Nephron progenitor cell (in vitro differentiated cells): ENCODE measurements at regions not wholly inside any gene's neighbourhood (a gene's known extent, or its start where the extent isn't known, plus 50 kb on each side); places are given as distances from the start of the nearest gene placed in this dataset.

Experiments used
- DNase-seq: peaks from one replicate; pipeline ENCODE4 v3.0.0; 2021
- H3K27ac Mint-ChIP-seq: 2 replicates; pipeline ENCODE4 v1.8.0; 2021; ENCODE audit warnings: mild to moderate bottlenecking, moderate library complexity, mixed read lengths
- H3K27me3 Mint-ChIP-seq: 2 replicates; pipeline ENCODE4 v1.8.0; 2021; ENCODE audit warnings: mild to moderate bottlenecking, low read depth, mixed read lengths; ENCODE audit not compliant: poor library complexity
- H3K36me3 Mint-ChIP-seq: 2 replicates; pipeline ENCODE4 v1.8.0; 2021; ENCODE audit warnings: low read depth, mixed read lengths
- H3K4me1 Mint-ChIP-seq: 2 replicates; pipeline ENCODE4 v1.8.0; 2021; ENCODE audit warnings: mixed read lengths
- H3K4me3 Mint-ChIP-seq: 2 replicates; pipeline ENCODE4 v1.8.0; 2021; ENCODE audit warnings: mild to moderate bottlenecking, moderate library complexity, mixed read lengths
- H3K9me3 Mint-ChIP-seq: 2 replicates; pipeline ENCODE4 v1.8.0; 2021; ENCODE audit warnings: mild to moderate bottlenecking, moderate library complexity, mixed read lengths
- TF ChIP-seq, protein P1 (sequence below): fragments of 200-600 bp; sonication (generic); IDR thresholded peaks from 2 replicates; pipeline ENCODE4 v1.5.0; 2021; ENCODE audit warnings: antibody characterized with exemption

DNA sequence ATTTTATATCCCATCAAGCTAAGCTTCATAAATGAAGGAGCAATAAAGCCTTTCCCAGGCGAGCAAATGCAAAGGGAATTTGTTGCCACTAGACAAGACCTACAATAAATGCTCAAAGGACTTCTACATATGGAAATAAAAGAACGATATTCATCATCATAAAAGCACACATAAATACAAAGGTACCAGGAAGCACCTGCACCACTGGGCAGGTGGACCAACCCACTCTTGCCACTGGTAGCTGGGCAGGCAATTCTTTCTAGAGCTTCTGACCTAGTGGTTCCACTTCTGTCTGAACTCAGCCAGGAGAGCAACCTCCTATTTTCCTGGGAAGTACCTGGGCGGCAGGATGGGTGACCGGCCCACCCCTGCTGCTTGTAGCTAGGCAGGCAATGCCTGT, 237.2 kb upstream of the ITM2A start:
- H3K4me3 Mint-ChIP-seq: no peak overlapping the region
- no peak for DNase-seq
- peaks cover 27% of the 10 kb centered on the region for H3K9me3 Mint-ChIP-seq
- H3K36me3 Mint-ChIP-seq: no peaks in the 10 kb centered on the region
- H3K27me3 Mint-ChIP-seq: peaks cover 7% of the 10 kb centered on the region
- H3K4me1 Mint-ChIP-seq: no peaks in the 10 kb centered on the region
- H3K27ac Mint-ChIP-seq: no peak overlapping the region
- TF ChIP-seq, protein P1, sequence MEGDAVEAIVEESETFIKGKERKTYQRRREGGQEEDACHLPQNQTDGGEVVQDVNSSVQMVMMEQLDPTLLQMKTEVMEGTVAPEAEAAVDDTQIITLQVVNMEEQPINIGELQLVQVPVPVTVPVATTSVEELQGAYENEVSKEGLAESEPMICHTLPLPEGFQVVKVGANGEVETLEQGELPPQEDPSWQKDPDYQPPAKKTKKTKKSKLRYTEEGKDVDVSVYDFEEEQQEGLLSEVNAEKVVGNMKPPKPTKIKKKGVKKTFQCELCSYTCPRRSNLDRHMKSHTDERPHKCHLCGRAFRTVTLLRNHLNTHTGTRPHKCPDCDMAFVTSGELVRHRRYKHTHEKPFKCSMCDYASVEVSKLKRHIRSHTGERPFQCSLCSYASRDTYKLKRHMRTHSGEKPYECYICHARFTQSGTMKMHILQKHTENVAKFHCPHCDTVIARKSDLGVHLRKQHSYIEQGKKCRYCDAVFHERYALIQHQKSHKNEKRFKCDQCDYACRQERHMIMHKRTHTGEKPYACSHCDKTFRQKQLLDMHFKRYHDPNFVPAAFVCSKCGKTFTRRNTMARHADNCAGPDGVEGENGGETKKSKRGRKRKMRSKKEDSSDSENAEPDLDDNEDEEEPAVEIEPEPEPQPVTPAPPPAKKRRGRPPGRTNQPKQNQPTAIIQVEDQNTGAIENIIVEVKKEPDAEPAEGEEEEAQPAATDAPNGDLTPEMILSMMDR: no peak

DNA sequence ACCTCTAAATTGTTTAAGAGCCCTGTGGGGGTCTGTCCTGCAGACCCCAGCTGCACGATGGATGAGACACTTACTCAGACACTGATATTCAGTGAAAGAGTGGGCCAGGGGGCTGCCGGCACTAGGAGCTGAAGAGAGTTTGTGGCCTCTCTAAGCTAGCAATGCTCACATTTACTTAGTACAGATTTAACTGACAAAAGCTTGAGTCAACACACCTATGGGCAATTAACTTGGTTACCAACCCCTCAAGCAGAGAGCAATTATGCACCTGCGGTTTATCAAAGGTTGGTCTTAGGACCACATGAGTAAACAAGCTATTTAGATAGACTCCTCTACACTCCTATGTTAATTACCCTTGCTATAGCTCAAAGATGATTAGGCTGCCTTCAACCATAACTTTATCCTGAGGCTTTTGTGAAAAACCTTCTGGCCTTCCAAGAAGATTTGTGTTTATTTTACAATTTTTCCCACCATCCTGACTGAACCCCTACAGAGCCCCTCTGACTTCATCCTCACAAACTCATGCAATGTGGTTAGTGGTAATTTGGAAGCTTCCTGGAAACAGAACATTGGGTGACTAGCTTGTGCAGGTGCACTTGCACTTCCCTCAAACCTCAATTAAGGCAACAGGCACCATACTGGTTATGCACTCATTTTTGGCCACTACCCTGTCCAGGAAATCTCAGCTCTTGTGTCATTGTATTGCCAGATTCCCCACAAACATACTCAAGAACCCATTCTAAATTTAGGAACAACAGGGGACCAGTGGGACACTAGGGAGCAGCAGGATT, 234.4 kb upstream of the ITM2A start:
- H3K4me3 Mint-ChIP-seq: no peak overlapping the region
- peaks cover 30% of the 10 kb centered on the region for H3K9me3 Mint-ChIP-seq
- TF ChIP-seq, protein P1: no peak
- H3K27ac Mint-ChIP-seq: no peak overlapping the region
- no peaks in the 10 kb centered on the region for H3K4me1 Mint-ChIP-seq
- peaks cover 7% of the 10 kb centered on the region for H3K27me3 Mint-ChIP-seq
- DNase-seq: no peak
- no peaks in the 10 kb centered on the region for H3K36me3 Mint-ChIP-seq

GRCh38 chrX:79592259-79592658, 225.1 kb upstream of the ITM2A start:
- H3K4me1 Mint-ChIP-seq: no peaks in the 10 kb centered on the region
- no peak overlapping the region for H3K27ac Mint-ChIP-seq
- peaks cover 37% of the 10 kb centered on the region for H3K9me3 Mint-ChIP-seq
- TF ChIP-seq, protein P1: no peak
- H3K27me3 Mint-ChIP-seq: peaks cover 3% of the 10 kb centered on the region
- no peak for DNase-seq
- H3K4me3 Mint-ChIP-seq: no peak overlapping the region
- H3K36me3 Mint-ChIP-seq: no peaks in the 10 kb centered on the region

- Mint-ChIP-seq H3K27me3 (peaks cover 3% of the 10 kb centered on the region), H3K4me3 (no peak overlapping the region), H3K27ac (no peak overlapping the region), H3K36me3 (no peaks in the 10 kb centered on the region), H3K9me3 (peaks cover 52% of the 10 kb centered on the region), H3K4me1 (no peaks in the 10 kb centered on the region)
- no peak for DNase-seq
- TF ChIP-seq, protein P1: no peak
These were observed 221.1 kb upstream of the ITM2A start for GRCh38 chrX:79588233-79588632.

DNA sequence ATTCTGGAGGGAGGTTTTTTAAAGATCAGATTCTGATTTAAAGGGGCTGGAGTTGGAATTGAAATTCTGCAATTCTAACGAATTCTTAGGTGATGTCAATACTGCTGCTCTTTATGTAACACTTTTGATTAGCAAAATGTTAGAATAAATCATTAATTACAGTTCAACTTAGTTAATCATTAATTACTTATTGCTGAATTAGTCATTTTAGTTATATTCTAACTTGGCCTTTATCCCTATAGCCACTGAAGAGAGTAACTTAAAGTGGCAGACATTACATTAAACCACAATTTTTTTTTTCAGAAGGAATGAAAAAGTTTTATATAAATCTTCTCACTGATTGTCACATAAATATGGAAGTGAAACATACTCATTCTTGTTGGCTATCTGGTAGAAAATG, 206.6 kb upstream of the ITM2A start:
- Mint-ChIP-seq H3K4me1 (no peaks in the 10 kb centered on the region), H3K9me3 (peaks cover 10% of the 10 kb centered on the region), H3K27me3 (no peaks in the 10 kb centered on the region), H3K27ac (no peak overlapping the region), H3K36me3 (no peaks in the 10 kb centered on the region), H3K4me3 (no peak overlapping the region)
- TF ChIP-seq, protein P1: no peak
- DNase-seq: no peak

- H3K9me3 Mint-ChIP-seq: peaks cover 20% of the 10 kb centered on the region
- TF ChIP-seq, protein P1: no peak
- H3K27me3 Mint-ChIP-seq: no peaks in the 10 kb centered on the region
- H3K4me1 Mint-ChIP-seq: no peaks in the 10 kb centered on the region
- no peaks in the 10 kb centered on the region for H3K36me3 Mint-ChIP-seq
- no peak overlapping the region for H3K27ac Mint-ChIP-seq
- H3K4me3 Mint-ChIP-seq: no peak overlapping the region
- no peak for DNase-seq
These were observed 205.4 kb upstream of the ITM2A start for GRCh38 chrX:79572566-79572965.
